ENCODE measurements at regions not wholly inside any gene's neighbourhood (a gene's known extent, or its start where the extent isn't known, plus 50 kb on each side); places are given as distances from the start of the nearest gene placed in this dataset.

GRCh38 chr4:160213366-160213765 lies 1110.5 kb downstream of the RAPGEF2 start:
- CTCF ChIA-PET = no interaction called here
- intact Hi-C loops (cut with micrococcal nuclease; ENCODE audit: unreplicated experiment) = no loop called here
- H3K27ac Mint-ChIP-seq (ENCODE audit: unreplicated experiment) = no peak overlapping the region
- no peaks in the 10 kb centered on the region for H3K4me1 ChIP-seq
- H3K9me3 ChIP-seq = no peaks in the 10 kb centered on the region
- no peak overlapping the region for H3K4me3 Mint-ChIP-seq (ENCODE audit: unreplicated experiment)
- H3K27me3 Mint-ChIP-seq (ENCODE audit: insufficient read depth, unreplicated experiment) = no peaks in the 10 kb centered on the region
- no peak overlapping the region for H3K4me3 ChIP-seq (ENCODE audit: low read depth, low read length)
- H3K27me3 ChIP-seq (replicated peaks; ENCODE audit: control insufficient read depth, insufficient read depth, low read length) = no peaks in the 10 kb centered on the region
- DNase-seq = no peak
- no TSS peak for BruUV-seq (replicated peaks)
- H3K9me3 Mint-ChIP-seq (ENCODE audit: unreplicated experiment) = no peaks in the 10 kb centered on the region
- H3K4me1 Mint-ChIP-seq (ENCODE audit: low read depth, unreplicated experiment) = no peaks in the 10 kb centered on the region
- TF ChIP-seq CTCF (IDR thresholded peaks at IDR 0.05; ENCODE audit: insufficient read depth in 1 of 2, low read depth in 1 of 2, low read length in 1 of 2, severe bottlenecking in 1 of 2, unreplicated experiment in 1 of 2) = no peak
- H3K36me3 Mint-ChIP-seq (ENCODE audit: insufficient read depth, unreplicated experiment) = no peaks in the 10 kb centered on the region
- no peaks in the 10 kb centered on the region for H3K36me3 ChIP-seq (ENCODE audit: control insufficient read depth, insufficient read depth, low read length)
- POLR2A ChIA-PET = no interaction called here

- Mint-ChIP-seq H3K9me3 (ENCODE audit: unreplicated experiment) (no peaks in the 10 kb centered on the region), H3K27me3 (ENCODE audit: insufficient read depth, unreplicated experiment) (no peaks in the 10 kb centered on the region), H3K4me1 (ENCODE audit: low read depth, unreplicated experiment) (no peaks in the 10 kb centered on the region), H3K27ac (ENCODE audit: unreplicated experiment) (no peak overlapping the region), H3K4me3 (ENCODE audit: unreplicated experiment) (no peak overlapping the region), H3K36me3 (ENCODE audit: insufficient read depth, unreplicated experiment) (no peaks in the 10 kb centered on the region)
- no TSS peak for BruUV-seq (replicated peaks)
- H3K36me3 ChIP-seq (ENCODE audit: control insufficient read depth, insufficient read depth, low read length) = no peaks in the 10 kb centered on the region
- CTCF ChIA-PET = no interaction called here
- H3K27me3 ChIP-seq (replicated peaks; ENCODE audit: control insufficient read depth, insufficient read depth, low read length) = no peaks in the 10 kb centered on the region
- H3K4me1 ChIP-seq = no peaks in the 10 kb centered on the region
- intact Hi-C loops (cut with micrococcal nuclease; ENCODE audit: unreplicated experiment) = no loop called here
- no peaks in the 10 kb centered on the region for H3K9me3 ChIP-seq
- POLR2A ChIA-PET = no interaction called here
- no peak overlapping the region for H3K4me3 ChIP-seq (ENCODE audit: low read depth, low read length)
- no peak for DNase-seq
- no peak for TF ChIP-seq CTCF (IDR thresholded peaks at IDR 0.05; ENCODE audit: insufficient read depth in 1 of 2, low read depth in 1 of 2, low read length in 1 of 2, severe bottlenecking in 1 of 2, unreplicated experiment in 1 of 2)
Observed at GRCh38 chr4:160217352-160217751, 1114.5 kb downstream of the RAPGEF2 start.

GRCh38 chr4:160224049-160224448 lies 1121.2 kb downstream of the RAPGEF2 start:
- no peaks in the 10 kb centered on the region for H3K27me3 Mint-ChIP-seq (ENCODE audit: insufficient read depth, unreplicated experiment)
- no peaks in the 10 kb centered on the region for H3K27me3 ChIP-seq (replicated peaks; ENCODE audit: control insufficient read depth, insufficient read depth, low read length)
- no peaks in the 10 kb centered on the region for H3K36me3 ChIP-seq (ENCODE audit: control insufficient read depth, insufficient read depth, low read length)
- intact Hi-C loops (cut with micrococcal nuclease; ENCODE audit: unreplicated experiment) = no loop called here
- CTCF ChIA-PET = no interaction called here
- H3K4me1 Mint-ChIP-seq (ENCODE audit: low read depth, unreplicated experiment) = no peaks in the 10 kb centered on the region
- no peak for TF ChIP-seq CTCF (IDR thresholded peaks at IDR 0.05; ENCODE audit: insufficient read depth in 1 of 2, low read depth in 1 of 2, low read length in 1 of 2, severe bottlenecking in 1 of 2, unreplicated experiment in 1 of 2)
- no TSS peak for BruUV-seq (replicated peaks)
- DNase-seq = no peak
- H3K9me3 ChIP-seq = no peaks in the 10 kb centered on the region
- no peak overlapping the region for H3K27ac Mint-ChIP-seq (ENCODE audit: unreplicated experiment)
- no peak overlapping the region for H3K4me3 ChIP-seq (ENCODE audit: low read depth, low read length)
- no peaks in the 10 kb centered on the region for H3K36me3 Mint-ChIP-seq (ENCODE audit: insufficient read depth, unreplicated experiment)
- no peaks in the 10 kb centered on the region for H3K9me3 Mint-ChIP-seq (ENCODE audit: unreplicated experiment)
- H3K4me1 ChIP-seq = no peaks in the 10 kb centered on the region
- no peak overlapping the region for H3K4me3 Mint-ChIP-seq (ENCODE audit: unreplicated experiment)
- POLR2A ChIA-PET = no interaction called here

Data from Caco-2 (cell line).